DND-41 (cell line): ENCODE measurements at regions not wholly inside any gene's neighbourhood (a gene's known extent, or its start where the extent isn't known, plus 50 kb on each side); places are given as distances from the start of the nearest gene placed in this dataset.

ENCODE experiments used
- ATAC-seq: fragments of 200-7000 bp; cut with Tn5 transposase; 3 replicates; pipeline ENCODE4 v1.9.1; 2021; ENCODE audit warnings: low read depth; ENCODE audit not compliant: insufficient read depth
- DNase-seq: peaks from one replicate; pipeline ENCODE4 v3.0.0-alpha.2; 2020
- H2AFZ ChIP-seq: 2 replicates; pipeline ENCODE4 v1.6.0; 2012; ENCODE audit warnings: low read depth, low read length
- H3K27ac ChIP-seq: 2 replicates; pipeline ENCODE4 v1.5.1; 2012; ENCODE audit warnings: low read length, inconsistent platforms
- H3K27me3 ChIP-seq: fragments of 200-600 bp; sonication (generic); 2 replicates; pipeline ENCODE4 v1.6.0; 2012; ENCODE audit warnings: low read length, mild to moderate bottlenecking, inconsistent platforms; ENCODE audit not compliant: insufficient read depth, poor library complexity
- H3K36me3 ChIP-seq: 2 replicates; pipeline ENCODE4 v1.5.1; 2012; ENCODE audit warnings: low read length, inconsistent platforms; ENCODE audit not compliant: insufficient read depth
- H3K4me1 ChIP-seq: 2 replicates; pipeline ENCODE4 v1.5.1; 2012; ENCODE audit warnings: mild to moderate bottlenecking, low read length; ENCODE audit not compliant: insufficient read depth
- H3K4me2 ChIP-seq: 2 replicates; pipeline ENCODE4 v1.6.0; 2012; ENCODE audit warnings: mild to moderate bottlenecking, moderate library complexity, low read length, inconsistent platforms; ENCODE audit not compliant: insufficient read depth
- H3K4me3 ChIP-seq, 2 experiments: fragments of 200-600 bp in 1 of 2; shearing (Covaris generic) in 1 of 2; 2 replicates each; pipeline ENCODE4 v1.5.1; 2012 to 2016; ENCODE audit warnings: inconsistent platforms in 2 of 2, low read length in 2 of 2, mild to moderate bottlenecking in 2 of 2, low read depth in 1 of 2, moderate library complexity in 1 of 2
- H3K79me2 ChIP-seq: 2 replicates; pipeline ENCODE4 v1.6.0; 2012; ENCODE audit warnings: low read length, inconsistent platforms; ENCODE audit not compliant: insufficient read depth
- H3K9ac ChIP-seq: 2 replicates; pipeline ENCODE4 v1.6.0; 2012; ENCODE audit warnings: low read depth, mild to moderate bottlenecking, inconsistent platforms, low read length, moderate library complexity
- H3K9me3 ChIP-seq: 2 replicates; pipeline ENCODE4 v1.5.1; 2012; ENCODE audit warnings: low read length, moderate library complexity, mild to moderate bottlenecking, inconsistent platforms; ENCODE audit not compliant: insufficient read depth, severe bottlenecking
- H4K20me1 ChIP-seq: 2 replicates; pipeline ENCODE4 v1.6.0; 2012; ENCODE audit warnings: low read length; ENCODE audit not compliant: insufficient read depth
- EZH2 ChIP-seq: IDR thresholded peaks from 3 replicates; pipeline ENCODE4 v1.6.1; 2012; ENCODE audit warnings: borderline replicate concordance, low read depth, mild to moderate bottlenecking, moderate library complexity, low read length, inconsistent platforms; ENCODE audit not compliant: severe bottlenecking
- TF ChIP-seq, protein P1 (sequence below): IDR thresholded peaks from 2 replicates; pipeline ENCODE4 v1.5.1; 2012; ENCODE audit warnings: borderline replicate concordance, low read length, moderate library complexity, mild to moderate bottlenecking; ENCODE audit not compliant: poor library complexity, severe bottlenecking; ENCODE audit errors: extremely low read depth

GRCh38 chrX:131910586-131910985 lies 112.5 kb upstream of the STK26 start:
- TF ChIP-seq EZH2: no peak
- TF ChIP-seq, protein P1, sequence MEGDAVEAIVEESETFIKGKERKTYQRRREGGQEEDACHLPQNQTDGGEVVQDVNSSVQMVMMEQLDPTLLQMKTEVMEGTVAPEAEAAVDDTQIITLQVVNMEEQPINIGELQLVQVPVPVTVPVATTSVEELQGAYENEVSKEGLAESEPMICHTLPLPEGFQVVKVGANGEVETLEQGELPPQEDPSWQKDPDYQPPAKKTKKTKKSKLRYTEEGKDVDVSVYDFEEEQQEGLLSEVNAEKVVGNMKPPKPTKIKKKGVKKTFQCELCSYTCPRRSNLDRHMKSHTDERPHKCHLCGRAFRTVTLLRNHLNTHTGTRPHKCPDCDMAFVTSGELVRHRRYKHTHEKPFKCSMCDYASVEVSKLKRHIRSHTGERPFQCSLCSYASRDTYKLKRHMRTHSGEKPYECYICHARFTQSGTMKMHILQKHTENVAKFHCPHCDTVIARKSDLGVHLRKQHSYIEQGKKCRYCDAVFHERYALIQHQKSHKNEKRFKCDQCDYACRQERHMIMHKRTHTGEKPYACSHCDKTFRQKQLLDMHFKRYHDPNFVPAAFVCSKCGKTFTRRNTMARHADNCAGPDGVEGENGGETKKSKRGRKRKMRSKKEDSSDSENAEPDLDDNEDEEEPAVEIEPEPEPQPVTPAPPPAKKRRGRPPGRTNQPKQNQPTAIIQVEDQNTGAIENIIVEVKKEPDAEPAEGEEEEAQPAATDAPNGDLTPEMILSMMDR: no peak
- DNase-seq (no peak), ATAC-seq (no peak)
- Histone ChIP-seq H3K4me1 (no peaks in the 10 kb centered on the region), H3K79me2 (no peaks in the 10 kb centered on the region), H3K9ac (no peak overlapping the region), H4K20me1 (no peaks in the 10 kb centered on the region), H3K36me3 (no peaks in the 10 kb centered on the region), H2AFZ (no peak overlapping the region), H3K9me3 (no peaks in the 10 kb centered on the region), H3K4me2 (no peak overlapping the region), H3K27me3 (no peaks in the 10 kb centered on the region), H3K27ac (no peak overlapping the region), H3K4me3 (no peak overlapping the region)

DNA sequence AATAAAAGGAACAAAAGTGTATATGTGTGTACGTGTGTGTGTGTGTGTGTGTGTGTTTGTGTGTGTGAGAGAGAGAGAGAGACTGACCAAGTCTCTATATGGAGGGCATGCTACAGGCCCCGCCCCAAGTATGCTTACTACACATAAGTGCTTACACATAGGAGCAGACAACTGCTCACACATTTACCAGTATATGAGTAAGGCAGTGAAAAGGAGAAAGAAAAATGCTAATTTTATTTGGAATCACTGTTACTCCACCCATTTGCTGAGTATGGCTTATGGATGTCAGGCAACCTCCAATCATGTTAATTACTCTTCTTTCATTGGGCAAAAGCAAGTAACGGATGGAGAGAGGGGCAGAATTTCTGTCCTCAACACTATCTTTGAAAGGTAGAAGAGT lies 107.6 kb upstream of the STK26 start:
- no peak overlapping the region for H2AFZ ChIP-seq
- H4K20me1 ChIP-seq: no peaks in the 10 kb centered on the region
- no peak overlapping the region for H3K9ac ChIP-seq
- no peak for ATAC-seq
- H3K4me1 ChIP-seq: no peaks in the 10 kb centered on the region
- H3K4me2 ChIP-seq: no peak overlapping the region
- DNase-seq: no peak
- H3K9me3 ChIP-seq: no peaks in the 10 kb centered on the region
- no peaks in the 10 kb centered on the region for H3K27me3 ChIP-seq
- no peaks in the 10 kb centered on the region for H3K79me2 ChIP-seq
- H3K27ac ChIP-seq: no peak overlapping the region
- no peaks in the 10 kb centered on the region for H3K36me3 ChIP-seq
- H3K4me3 ChIP-seq: no peak overlapping the region
- no peak for TF ChIP-seq EZH2
- TF ChIP-seq, protein P1: no peak

- no peak overlapping the region for H2AFZ ChIP-seq
- TF ChIP-seq, protein P1: no peak
- no peak for TF ChIP-seq EZH2
- DNase-seq: no peak
- H3K27ac ChIP-seq: no peak overlapping the region
- no peaks in the 10 kb centered on the region for H3K36me3 ChIP-seq
- ATAC-seq: no peak
- no peaks in the 10 kb centered on the region for H4K20me1 ChIP-seq
- no peaks in the 10 kb centered on the region for H3K79me2 ChIP-seq
- H3K4me3 ChIP-seq: no peak overlapping the region
- H3K4me2 ChIP-seq: no peak overlapping the region
- H3K9me3 ChIP-seq: no peaks in the 10 kb centered on the region
- H3K27me3 ChIP-seq: no peaks in the 10 kb centered on the region
- no peaks in the 10 kb centered on the region for H3K4me1 ChIP-seq
- H3K9ac ChIP-seq: no peak overlapping the region
These were observed 105.5 kb upstream of the STK26 start for GRCh38 chrX:131917588-131917987.

DNA sequence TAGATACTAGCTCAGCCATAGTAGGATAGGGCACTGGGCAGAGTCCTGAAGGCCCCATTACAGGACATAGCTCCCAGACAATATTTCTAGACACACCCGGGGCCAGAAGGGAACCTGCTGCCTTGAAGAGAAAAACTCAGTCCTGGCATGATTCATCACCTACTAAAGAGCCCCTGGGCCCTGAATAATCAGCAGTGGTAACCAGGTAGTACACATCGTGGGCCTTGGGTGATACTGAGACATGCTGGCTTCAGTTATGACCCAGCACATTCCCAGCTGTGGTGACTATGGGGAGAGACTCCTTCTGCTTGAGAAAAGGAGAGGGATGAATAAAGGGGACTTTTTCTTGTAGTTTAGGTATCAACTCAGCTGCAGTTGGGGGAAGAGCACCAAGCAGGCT lies 104.3 kb upstream of the STK26 start:
- no peak for ATAC-seq
- Histone ChIP-seq H3K36me3 (no peaks in the 10 kb centered on the region), H4K20me1 (no peaks in the 10 kb centered on the region), H3K4me2 (no peak overlapping the region), H3K4me1 (no peaks in the 10 kb centered on the region), H3K79me2 (no peaks in the 10 kb centered on the region), H2AFZ (no peak overlapping the region), H3K4me3 (no peak overlapping the region), H3K9me3 (no peaks in the 10 kb centered on the region), H3K27ac (no peak overlapping the region), H3K27me3 (no peaks in the 10 kb centered on the region), H3K9ac (no peak overlapping the region)
- no peak for DNase-seq
- no peak for TF ChIP-seq EZH2
- TF ChIP-seq, protein P1: no peak
